ENCODE measurements at regions not wholly inside any gene's neighbourhood (a gene's known extent, or its start where the extent isn't known, plus 50 kb on each side); places are given as distances from the start of the nearest gene placed in this dataset.

DNA sequence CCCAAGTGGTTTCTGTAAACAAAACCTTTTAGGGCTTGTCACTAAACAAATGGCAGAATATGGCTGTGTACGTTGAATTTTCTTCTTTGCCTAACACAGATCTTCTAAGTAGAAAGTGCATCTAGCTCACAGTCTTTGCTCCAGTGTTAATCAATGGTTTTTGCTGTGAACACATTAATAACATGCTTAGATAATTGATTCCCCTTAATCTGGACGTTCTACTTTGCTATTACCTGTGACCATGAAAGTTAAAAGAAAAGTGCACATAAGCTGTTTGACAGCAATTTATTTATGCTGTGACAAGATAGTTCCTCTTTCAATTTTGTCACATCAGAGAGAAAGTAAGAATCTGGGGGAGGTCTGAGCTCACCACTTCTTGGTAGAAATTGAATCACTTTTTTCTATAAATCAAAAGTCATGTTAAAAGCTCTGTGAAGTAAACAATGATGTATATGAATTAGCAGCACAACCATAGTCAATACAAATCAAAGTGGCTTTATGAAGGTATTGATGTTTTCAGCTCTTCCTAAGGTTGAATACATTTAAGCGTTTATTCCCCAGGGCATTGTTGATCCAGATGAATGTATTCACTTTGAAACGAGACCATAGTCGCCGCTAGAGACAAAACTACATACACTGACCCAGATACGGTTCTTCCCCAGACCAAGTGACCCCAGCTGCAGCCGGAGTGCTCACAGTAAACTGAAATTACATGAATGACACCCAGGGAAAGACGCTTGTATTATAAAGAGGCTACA is 174.6 kb upstream of the ZNF608 start:
- DNase-seq (no peak), ATAC-seq (replicated peaks) (no peak)
- H3K27ac Mint-ChIP-seq: no peak overlapping the region

DNA sequence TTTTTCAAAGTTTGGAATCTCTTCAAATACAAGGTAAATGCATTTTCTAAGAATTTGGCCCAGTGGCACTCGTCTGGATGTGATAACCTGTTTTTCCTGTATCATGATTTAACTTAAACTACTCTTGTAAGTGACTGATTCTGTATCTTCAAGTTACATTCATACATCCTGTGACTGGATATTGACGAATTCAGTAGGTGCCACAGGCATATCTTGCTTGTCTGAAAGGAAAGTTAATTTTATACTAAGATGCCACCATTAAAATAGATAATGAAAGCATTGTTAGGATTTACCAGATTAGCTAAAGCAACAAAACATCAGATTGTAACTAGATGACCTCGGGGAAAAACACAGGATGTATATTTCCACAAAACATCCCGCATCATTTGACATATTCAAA is 175.3 kb upstream of the ZNF608 start:
- ATAC-seq (replicated peaks): no peak
- Mint-ChIP-seq H3K4me1 (ENCODE audit: low read depth in 2 of 2) (no peaks in the 10 kb centered on the region), H3K36me3 (ENCODE audit: insufficient read depth) (no peaks in the 10 kb centered on the region), H3K27ac (no peak overlapping the region), H3K27me3 (no peaks in the 10 kb centered on the region), H3K4me3 (no peak overlapping the region), H3K9me3 (peaks cover 2 to 5% of the 10 kb centered on the region in 2 donors)
- no peak for DNase-seq

More for the DNA sequence above, 174.6 kb upstream of the ZNF608 start:
- Mint-ChIP-seq H3K9me3 (peaks cover 2 to 5% of the 10 kb centered on the region in 2 donors), H3K4me1 (ENCODE audit: low read depth in 2 of 2) (no peaks in the 10 kb centered on the region), H3K27me3 (no peaks in the 10 kb centered on the region), H3K36me3 (ENCODE audit: insufficient read depth) (no peaks in the 10 kb centered on the region), H3K4me3 (no peak overlapping the region)

DNA sequence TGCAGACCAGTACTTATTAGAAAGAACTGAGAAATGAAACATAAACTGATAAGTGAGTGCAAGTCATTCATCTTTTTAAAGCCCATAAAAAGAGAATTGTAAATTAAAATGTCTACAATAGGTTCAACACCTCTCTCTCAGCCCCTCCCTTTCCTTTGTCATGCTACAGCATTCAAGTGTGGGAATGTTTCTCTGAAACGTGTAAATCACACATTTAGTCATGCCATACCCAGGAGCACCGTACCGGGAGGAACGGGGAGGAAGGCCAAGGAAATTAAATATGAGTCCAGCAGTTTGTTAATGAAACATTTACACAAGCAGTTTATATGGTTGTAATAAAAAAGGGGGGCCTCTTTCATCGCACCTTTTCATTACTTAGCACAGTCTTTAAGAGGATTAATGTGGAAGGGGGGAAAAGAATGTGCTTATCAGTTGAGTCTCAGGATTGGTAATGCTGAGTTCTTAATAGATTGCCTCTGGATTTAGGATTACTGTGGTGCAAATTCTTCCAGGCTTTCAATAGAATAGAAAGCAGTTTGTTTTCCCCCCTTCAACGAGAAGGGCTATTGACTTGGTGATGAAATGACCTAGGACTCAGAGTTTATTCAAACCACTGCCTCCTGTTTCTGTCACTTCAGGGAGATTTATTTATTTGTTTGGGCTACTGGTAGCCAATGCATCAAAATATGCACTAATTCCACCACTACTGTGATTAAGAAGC is 176.0 kb upstream of the ZNF608 start:
- DNase-seq (no peak), ATAC-seq (replicated peaks) (no peak)
- no peaks in the 10 kb centered on the region for H3K36me3 Mint-ChIP-seq (ENCODE audit: insufficient read depth)

DNA sequence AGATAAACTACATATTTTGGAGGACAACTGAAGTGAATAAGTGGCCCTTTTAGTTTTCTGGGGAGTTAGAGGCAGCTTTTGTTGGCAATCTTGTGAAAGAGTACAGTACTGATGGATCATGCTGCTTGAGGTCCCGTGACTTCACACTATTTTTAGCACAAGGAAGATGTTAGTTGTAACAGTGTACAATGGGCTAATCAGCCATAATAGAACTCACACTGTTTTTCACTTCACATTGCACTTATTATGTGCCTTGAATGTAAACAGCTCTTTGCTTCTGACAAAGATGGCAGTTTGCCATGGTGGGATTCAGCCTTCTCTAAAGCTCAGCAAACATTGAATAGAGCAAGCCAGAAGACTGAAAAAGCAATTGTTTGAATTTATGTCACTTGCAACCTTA is 176.7 kb upstream of the ZNF608 start:
- Mint-ChIP-seq H3K4me1 (ENCODE audit: low read depth in 2 of 2) (no peaks in the 10 kb centered on the region), H3K36me3 (ENCODE audit: insufficient read depth) (no peaks in the 10 kb centered on the region), H3K27ac (no peak overlapping the region), H3K4me3 (no peak overlapping the region), H3K27me3 (no peaks in the 10 kb centered on the region), H3K9me3 (peaks cover 3 to 5% of the 10 kb centered on the region in 2 donors)
- DNase-seq: no peak
- ATAC-seq (replicated peaks): no peak

More for the DNA sequence above, 176.0 kb upstream of the ZNF608 start:
- Mint-ChIP-seq H3K27ac (no peak overlapping the region), H3K9me3 (peaks cover 3 to 5% of the 10 kb centered on the region in 2 donors), H3K4me3 (no peak overlapping the region), H3K27me3 (no peaks in the 10 kb centered on the region), H3K4me1 (ENCODE audit: low read depth in 2 of 2) (no peaks in the 10 kb centered on the region)

DNA sequence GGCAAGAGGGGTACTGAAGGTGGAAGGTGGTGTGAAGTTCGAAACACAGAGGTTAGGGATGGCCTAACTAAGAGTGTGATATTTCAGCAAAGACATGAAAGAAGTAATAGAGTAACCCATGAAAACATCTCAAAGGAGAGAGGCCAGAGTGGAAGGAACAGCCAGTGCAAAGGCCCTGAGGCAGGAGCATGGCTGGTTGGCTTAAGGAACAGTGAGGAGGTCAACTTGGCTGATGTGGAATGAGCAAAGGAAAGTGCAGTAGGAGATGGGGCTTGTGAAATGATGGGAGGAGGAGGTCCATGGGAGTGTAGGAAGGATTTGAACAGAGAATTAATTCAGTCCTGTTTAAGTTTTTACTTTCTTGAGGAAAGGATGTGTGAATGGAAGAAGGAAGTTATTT is 178.3 kb upstream of the ZNF608 start:
- H3K36me3 Mint-ChIP-seq (ENCODE audit: insufficient read depth): no peaks in the 10 kb centered on the region
- H3K4me1 Mint-ChIP-seq (ENCODE audit: low read depth in 2 of 2): no peaks in the 10 kb centered on the region
- ATAC-seq (replicated peaks): no peak
- DNase-seq: no peak
- no peaks in the 10 kb centered on the region for H3K27me3 Mint-ChIP-seq
- peaks cover 3 to 5% of the 10 kb centered on the region in 2 donors for H3K9me3 Mint-ChIP-seq
- H3K27ac Mint-ChIP-seq: no peak overlapping the region
- no peak overlapping the region for H3K4me3 Mint-ChIP-seq

DNA sequence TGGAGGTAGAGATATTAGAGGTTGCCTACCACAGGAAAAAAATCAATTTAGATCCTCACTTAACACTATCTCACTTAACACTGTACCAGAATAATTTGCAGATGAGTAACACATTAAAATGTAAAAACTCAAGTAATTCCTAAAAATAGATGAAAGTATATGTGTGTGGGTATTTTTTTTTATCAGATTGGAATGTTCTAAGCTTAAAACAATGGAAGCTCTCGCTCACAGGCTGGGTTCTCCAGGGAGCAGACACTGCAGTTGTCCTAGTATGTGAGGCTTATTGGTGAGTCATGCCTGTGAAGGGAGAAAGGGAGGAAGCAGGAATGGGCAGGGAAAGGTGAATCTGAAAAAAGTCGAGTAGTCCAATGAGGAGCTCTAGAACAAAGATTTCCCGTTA is 181.3 kb upstream of the ZNF608 start:
- Mint-ChIP-seq H3K27me3 (no peaks in the 10 kb centered on the region), H3K9me3 (peaks cover 3 to 5% of the 10 kb centered on the region in 2 donors), H3K36me3 (ENCODE audit: insufficient read depth) (no peaks in the 10 kb centered on the region), H3K27ac (no peak overlapping the region), H3K4me3 (no peak overlapping the region), H3K4me1 (ENCODE audit: low read depth in 2 of 2) (no peaks in the 10 kb centered on the region)
- ATAC-seq (replicated peaks) (no peak), DNase-seq (no peak)

DNA sequence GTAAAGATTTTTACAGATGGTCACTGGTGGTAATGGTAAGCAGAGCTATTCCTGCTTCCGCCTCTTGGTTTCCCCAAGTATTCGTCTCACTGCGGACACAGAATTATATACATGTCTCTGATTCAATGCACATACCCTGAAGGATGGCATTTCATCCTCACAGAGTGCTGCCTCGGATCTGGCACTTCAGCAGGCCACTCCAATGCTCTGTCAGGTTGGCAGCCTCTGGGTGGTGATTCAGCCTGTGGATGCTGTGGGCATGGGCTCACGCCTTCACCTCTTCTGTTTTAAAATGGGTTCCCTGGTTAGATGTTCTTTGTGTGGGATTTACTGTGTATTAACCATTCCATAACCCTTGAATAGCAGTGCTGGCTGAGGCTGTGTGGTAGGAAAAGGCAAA is 182.6 kb upstream of the ZNF608 start:
- no peak for ATAC-seq (replicated peaks)
- Mint-ChIP-seq H3K27ac (no peak overlapping the region), H3K4me3 (no peak overlapping the region)

DNA sequence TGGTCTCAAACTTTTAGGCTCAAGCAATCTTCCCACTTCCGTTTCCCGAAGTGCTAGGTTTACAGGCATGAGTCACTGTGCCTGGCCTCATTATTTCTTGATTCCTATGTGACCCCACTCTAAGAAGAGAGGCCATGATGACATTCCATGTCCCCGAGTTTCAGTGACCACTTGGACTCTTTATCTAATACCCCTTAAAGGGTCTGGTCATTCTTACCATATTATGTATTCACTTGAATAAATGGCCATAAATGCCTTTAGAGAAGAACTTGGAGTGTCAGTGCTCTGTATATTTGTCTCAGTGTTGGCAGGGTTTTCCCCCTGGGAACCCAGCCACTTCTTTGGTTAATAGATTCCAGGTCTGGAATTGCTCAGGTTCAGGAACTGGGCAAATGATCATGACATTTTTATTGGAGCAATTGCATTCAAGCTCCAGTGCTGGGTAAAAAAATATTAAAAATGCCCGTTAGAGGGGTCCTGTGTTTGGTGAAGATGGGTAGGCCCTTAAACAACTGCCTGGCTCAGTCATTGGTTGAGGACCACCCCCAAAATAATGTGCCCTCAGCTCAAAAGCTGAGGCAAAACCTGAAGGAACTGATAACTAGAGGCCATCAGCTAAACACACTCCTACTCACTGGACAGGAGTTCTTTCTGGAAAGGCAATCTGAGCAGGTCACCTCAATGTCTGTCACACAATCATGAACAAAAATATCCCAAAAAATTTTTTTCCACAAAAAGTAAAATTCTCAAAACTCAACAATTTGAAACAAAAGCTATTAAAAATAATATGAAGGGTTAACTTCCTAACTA is 186.6 kb upstream of the ZNF608 start:
- H3K27me3 Mint-ChIP-seq: no peaks in the 10 kb centered on the region
- no peaks in the 10 kb centered on the region for H3K9me3 Mint-ChIP-seq
- H3K4me3 Mint-ChIP-seq: no peak overlapping the region
- H3K4me1 Mint-ChIP-seq (ENCODE audit: low read depth in 2 of 2): peaks cover 0 to 4% of the 10 kb centered on the region in 2 donors
- H3K27ac Mint-ChIP-seq: no peak overlapping the region
- ATAC-seq (replicated peaks) (no peak), DNase-seq (no peak)
- no peaks in the 10 kb centered on the region for H3K36me3 Mint-ChIP-seq (ENCODE audit: insufficient read depth)

More for the DNA sequence above, 182.6 kb upstream of the ZNF608 start:
- no peaks in the 10 kb centered on the region for H3K27me3 Mint-ChIP-seq
- no peaks in the 10 kb centered on the region for H3K36me3 Mint-ChIP-seq (ENCODE audit: insufficient read depth)
- no peak for DNase-seq
- no peaks in the 10 kb centered on the region for H3K4me1 Mint-ChIP-seq (ENCODE audit: low read depth in 2 of 2)
- H3K9me3 Mint-ChIP-seq: peaks cover 3 to 5% of the 10 kb centered on the region in 2 donors

DNA sequence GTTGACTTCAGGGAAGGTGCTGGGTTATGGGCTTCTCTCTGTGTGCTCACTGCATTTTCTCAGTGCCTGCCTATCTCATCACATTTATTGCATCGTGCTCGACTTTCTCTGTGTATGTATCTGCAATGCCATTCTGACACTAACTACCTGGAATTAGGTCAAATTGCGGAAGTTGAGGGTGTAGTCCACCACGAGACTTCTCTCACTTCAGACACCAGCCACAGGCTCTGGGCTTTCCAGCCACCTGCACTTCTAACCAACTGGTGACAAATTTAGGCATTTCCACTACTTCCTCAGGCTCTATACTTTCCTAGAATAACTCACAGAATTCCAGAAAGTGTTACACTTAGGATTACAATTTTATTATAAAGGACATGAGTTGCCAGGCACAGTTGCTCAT is 188.6 kb upstream of the ZNF608 start:
- no peak overlapping the region for H3K4me3 Mint-ChIP-seq
- ATAC-seq (replicated peaks): peak; percentile 79

DNA sequence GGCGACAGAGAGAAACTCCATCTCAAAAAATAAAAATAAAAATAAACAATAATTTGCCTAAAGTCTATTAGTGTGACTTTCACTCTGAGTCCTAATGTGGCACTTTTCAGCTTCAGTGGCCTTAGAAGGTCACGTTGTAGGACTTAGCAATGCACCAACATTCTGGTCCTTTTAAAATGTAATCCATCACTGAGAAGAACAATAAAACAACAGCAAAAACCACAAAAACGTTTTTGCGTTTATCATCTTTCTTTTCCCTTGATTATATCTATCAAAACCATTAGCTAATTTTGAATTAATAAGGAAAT is 190.1 kb upstream of the ZNF608 start:
- Mint-ChIP-seq H3K27me3 (no peaks in the 10 kb centered on the region), H3K4me3 (no peak overlapping the region), H3K9me3 (peaks cover 3 to 7% of the 10 kb centered on the region in 2 donors), H3K4me1 (ENCODE audit: low read depth in 2 of 2) (peaks cover 0 to 4% of the 10 kb centered on the region in 2 donors), H3K27ac (no peak overlapping the region), H3K36me3 (ENCODE audit: insufficient read depth) (no peaks in the 10 kb centered on the region)
- DNase-seq: no peak
- no peak for ATAC-seq (replicated peaks)

More for the DNA sequence above, 188.6 kb upstream of the ZNF608 start:
- H3K27ac Mint-ChIP-seq: no peak overlapping the region
- peaks cover 0 to 4% of the 10 kb centered on the region in 2 donors for H3K4me1 Mint-ChIP-seq (ENCODE audit: low read depth in 2 of 2)
- peaks cover 0 to 6% of the 10 kb centered on the region in 2 donors for H3K9me3 Mint-ChIP-seq
- DNase-seq: peak in 1 of 3 experiments; percentile 2
- H3K36me3 Mint-ChIP-seq (ENCODE audit: insufficient read depth): no peaks in the 10 kb centered on the region
- no peaks in the 10 kb centered on the region for H3K27me3 Mint-ChIP-seq

DNA sequence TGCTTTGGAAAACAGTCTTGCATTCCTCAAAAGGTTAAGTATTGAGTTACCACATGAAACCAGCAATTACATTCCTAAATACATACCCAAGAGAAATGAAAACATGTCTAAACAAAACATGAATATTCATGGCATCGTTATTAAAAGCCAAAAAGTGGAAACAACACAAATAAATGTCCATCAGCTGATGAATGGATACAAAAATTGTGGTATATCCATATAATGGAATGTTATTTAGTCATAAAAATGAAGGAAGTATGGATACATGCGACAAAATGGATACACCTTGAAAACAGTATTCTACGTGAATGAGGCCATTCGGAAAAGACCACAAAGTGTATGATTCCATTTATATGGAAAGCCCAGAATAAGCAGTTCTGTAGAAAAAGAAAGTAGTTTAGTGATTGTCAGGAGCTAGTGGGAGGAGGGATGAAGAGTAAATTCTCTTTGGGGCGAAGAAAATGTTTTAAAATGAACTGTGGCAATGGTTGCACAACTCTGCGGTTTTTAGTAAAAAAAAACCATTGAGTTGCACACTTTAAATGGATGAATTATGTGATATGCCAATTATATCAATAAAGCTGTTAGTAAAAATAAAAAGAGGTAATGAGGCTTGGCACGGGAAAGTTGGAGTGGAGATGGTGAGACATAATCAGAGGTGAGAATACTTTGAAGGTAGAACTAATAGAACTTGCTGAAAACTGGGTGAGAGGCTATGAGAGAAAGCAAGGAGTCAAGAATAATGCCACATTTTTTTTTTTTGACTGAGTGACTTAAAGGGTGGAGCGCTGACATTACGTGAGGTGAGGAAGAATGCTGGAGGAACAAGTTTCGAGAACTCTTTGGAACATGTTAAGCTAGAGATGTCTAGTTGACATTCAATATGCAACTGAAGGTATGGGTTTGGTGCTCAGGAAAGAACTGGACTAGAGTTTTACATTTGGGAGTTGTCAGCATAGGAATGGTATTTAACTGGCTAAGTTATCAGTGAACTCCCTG is 194.9 kb upstream of the ZNF608 start:
- no peak overlapping the region for H3K27ac Mint-ChIP-seq
- no peak overlapping the region for H3K4me3 Mint-ChIP-seq
- H3K9me3 Mint-ChIP-seq: peaks cover 3 to 7% of the 10 kb centered on the region in 2 donors
- H3K27me3 Mint-ChIP-seq: no peaks in the 10 kb centered on the region
- H3K36me3 Mint-ChIP-seq (ENCODE audit: insufficient read depth): no peaks in the 10 kb centered on the region
- ATAC-seq (replicated peaks) (no peak), DNase-seq (no peak)
- H3K4me1 Mint-ChIP-seq (ENCODE audit: low read depth in 2 of 2): no peaks in the 10 kb centered on the region

DNA sequence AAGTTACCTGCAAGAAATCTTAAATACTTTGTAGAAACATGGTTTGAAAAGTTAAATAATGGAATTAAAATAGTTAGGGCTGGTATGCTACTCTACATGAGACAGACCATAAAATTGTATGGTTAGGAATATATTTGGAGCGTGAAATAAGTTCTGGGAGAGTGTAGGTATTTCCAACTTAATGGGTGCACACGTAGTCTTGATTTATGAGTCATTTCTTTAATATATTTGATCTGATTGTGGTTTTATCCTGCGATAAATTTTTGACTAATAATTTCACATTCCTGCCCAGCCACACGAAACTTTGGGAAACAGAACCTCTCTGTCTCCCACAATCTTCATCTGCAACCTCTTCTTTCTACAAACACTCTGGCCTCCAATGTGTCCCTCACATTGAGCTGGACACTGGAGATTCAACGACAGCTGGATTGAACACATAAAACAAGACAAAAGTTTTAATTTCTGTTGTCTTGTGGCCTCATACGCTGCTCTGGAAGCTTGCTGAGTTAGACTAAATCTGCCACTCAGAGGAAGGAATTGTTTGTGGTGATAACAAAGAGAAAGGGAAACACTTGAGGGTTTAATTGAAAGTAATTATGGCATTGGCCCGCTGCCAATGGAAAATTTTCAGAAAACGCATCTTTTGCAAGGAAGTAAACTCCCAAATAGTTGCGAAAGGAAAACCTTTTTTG is 201.8 kb upstream of the ZNF608 start:
- H3K4me1 Mint-ChIP-seq (ENCODE audit: low read depth in 2 of 2): no peaks in the 10 kb centered on the region
- no peak overlapping the region for H3K27ac Mint-ChIP-seq
- H3K4me3 Mint-ChIP-seq: no peak overlapping the region
- ATAC-seq (replicated peaks) (no peak), DNase-seq (no peak)
- H3K9me3 Mint-ChIP-seq: no peaks in the 10 kb centered on the region
- H3K27me3 Mint-ChIP-seq: no peaks in the 10 kb centered on the region
- H3K36me3 Mint-ChIP-seq (ENCODE audit: insufficient read depth): no peaks in the 10 kb centered on the region

Data from effector memory CD8-positive, alpha-beta T cell (primary cell).